ENCODE measurements at regions not wholly inside any gene's neighbourhood (a gene's known extent, or its start where the extent isn't known, plus 50 kb on each side); places are given as distances from the start of the nearest gene placed in this dataset.

GRCh38 chr10:4643471-4643870 is 182.5 kb upstream of the AKR1E2 start:
- TF ChIP-seq GABPA (IDR thresholded peaks at IDR 0.05; ENCODE audit: low read depth), result no peak
- TF ChIP-seq, protein P1, sequence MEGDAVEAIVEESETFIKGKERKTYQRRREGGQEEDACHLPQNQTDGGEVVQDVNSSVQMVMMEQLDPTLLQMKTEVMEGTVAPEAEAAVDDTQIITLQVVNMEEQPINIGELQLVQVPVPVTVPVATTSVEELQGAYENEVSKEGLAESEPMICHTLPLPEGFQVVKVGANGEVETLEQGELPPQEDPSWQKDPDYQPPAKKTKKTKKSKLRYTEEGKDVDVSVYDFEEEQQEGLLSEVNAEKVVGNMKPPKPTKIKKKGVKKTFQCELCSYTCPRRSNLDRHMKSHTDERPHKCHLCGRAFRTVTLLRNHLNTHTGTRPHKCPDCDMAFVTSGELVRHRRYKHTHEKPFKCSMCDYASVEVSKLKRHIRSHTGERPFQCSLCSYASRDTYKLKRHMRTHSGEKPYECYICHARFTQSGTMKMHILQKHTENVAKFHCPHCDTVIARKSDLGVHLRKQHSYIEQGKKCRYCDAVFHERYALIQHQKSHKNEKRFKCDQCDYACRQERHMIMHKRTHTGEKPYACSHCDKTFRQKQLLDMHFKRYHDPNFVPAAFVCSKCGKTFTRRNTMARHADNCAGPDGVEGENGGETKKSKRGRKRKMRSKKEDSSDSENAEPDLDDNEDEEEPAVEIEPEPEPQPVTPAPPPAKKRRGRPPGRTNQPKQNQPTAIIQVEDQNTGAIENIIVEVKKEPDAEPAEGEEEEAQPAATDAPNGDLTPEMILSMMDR (IDR thresholded peaks at IDR 0.05; ENCODE audit: insufficient read depth, low read length), result no peak
- TF ChIP-seq POLR2AphosphoS5 (IDR thresholded peaks at IDR 0.05; ENCODE audit: low read depth), result no peak
- no peak for TF ChIP-seq REST (IDR thresholded peaks at IDR 0.05; ENCODE audit: insufficient replicate concordance, low read depth)
- no peak for TF ChIP-seq SPI1 (IDR thresholded peaks at IDR 0.05; ENCODE audit: borderline replicate concordance, low read depth)
- no peak for DNase-seq (ENCODE audit: low read depth in 1 of 2, low spot score in 1 of 2)
- H3K27ac ChIP-seq (replicated peaks), result no peak overlapping the region
- H3K4me3 ChIP-seq (replicated peaks; ENCODE audit: insufficient read depth, low read length), result no peak overlapping the region
- no peaks in the 10 kb centered on the region for H3K27me3 ChIP-seq (ENCODE audit: insufficient read depth, poor library complexity, severe bottlenecking)

DNA sequence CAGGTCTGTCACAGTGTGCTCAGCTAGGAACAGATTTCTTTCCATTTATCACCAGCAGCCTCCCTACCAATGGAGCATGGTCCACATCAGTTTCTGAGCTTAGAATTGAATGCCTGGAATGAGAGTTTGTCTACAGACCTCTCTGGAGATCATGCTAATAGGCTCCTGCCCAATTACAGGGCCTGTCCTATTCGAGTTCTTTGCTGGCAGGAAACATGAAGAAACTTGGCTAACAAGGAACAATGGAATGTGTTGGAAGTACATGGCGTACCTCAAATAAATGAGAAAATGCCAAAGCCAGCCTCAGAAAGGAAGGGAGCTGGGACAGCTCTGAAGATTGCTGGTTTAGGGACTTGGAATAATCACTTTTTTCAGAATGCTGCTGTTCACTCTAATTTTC is 186.0 kb upstream of the AKR1E2 start:
- TF ChIP-seq REST (IDR thresholded peaks at IDR 0.05; ENCODE audit: insufficient replicate concordance, low read depth) (no peak), POLR2AphosphoS5 (IDR thresholded peaks at IDR 0.05; ENCODE audit: low read depth) (no peak), GABPA (IDR thresholded peaks at IDR 0.05; ENCODE audit: low read depth) (no peak), SPI1 (IDR thresholded peaks at IDR 0.05; ENCODE audit: borderline replicate concordance, low read depth) (no peak)
- TF ChIP-seq, protein P1 (IDR thresholded peaks at IDR 0.05; ENCODE audit: insufficient read depth, low read length), result no peak
- H3K27ac ChIP-seq (replicated peaks), result no peak overlapping the region
- DNase-seq (ENCODE audit: low read depth in 1 of 2, low spot score in 1 of 2), result no peak
- H3K27me3 ChIP-seq (ENCODE audit: insufficient read depth, poor library complexity, severe bottlenecking), result no peaks in the 10 kb centered on the region
- no peak overlapping the region for H3K4me3 ChIP-seq (replicated peaks; ENCODE audit: insufficient read depth, low read length)

- Histone ChIP-seq H3K4me3 (replicated peaks; ENCODE audit: insufficient read depth, low read length) (no peak overlapping the region), H3K27ac (replicated peaks) (no peak overlapping the region), H3K27me3 (ENCODE audit: insufficient read depth, poor library complexity, severe bottlenecking) (no peaks in the 10 kb centered on the region)
- no peak for TF ChIP-seq GABPA (IDR thresholded peaks at IDR 0.05; ENCODE audit: low read depth)
- no peak for TF ChIP-seq POLR2AphosphoS5 (IDR thresholded peaks at IDR 0.05; ENCODE audit: low read depth)
- no peak for TF ChIP-seq REST (IDR thresholded peaks at IDR 0.05; ENCODE audit: insufficient replicate concordance, low read depth)
- no peak for TF ChIP-seq SPI1 (IDR thresholded peaks at IDR 0.05; ENCODE audit: borderline replicate concordance, low read depth)
- TF ChIP-seq, protein P1 (IDR thresholded peaks at IDR 0.05; ENCODE audit: insufficient read depth, low read length), result no peak
- no peak for DNase-seq (ENCODE audit: low read depth in 1 of 2, low spot score in 1 of 2)
Observed at GRCh38 chr10:4638099-4638498, 187.9 kb upstream of the AKR1E2 start.
